Spleen (tissue), 11 donors: ENCODE measurements at regions not wholly inside any gene's neighbourhood (a gene's known extent, or its start where the extent isn't known, plus 50 kb on each side); places are given as distances from the start of the nearest gene placed in this dataset.

Source experiments
- DNase-seq: peaks from one replicate; pipeline ENCODE4 v3.0.0-alpha.2; 2020
- H3K27ac ChIP-seq, 8 donors: fragments of 200-600 bp; sonication (generic) in 7 of 8; 1 replicate in 4 of 8; 2 replicates in 4 of 8; pipeline versions ENCODE4 v1.5.0 to v1.8.0; 2016 to 2021; ENCODE audit warnings: inconsistent platforms in 4 of 8, mild to moderate bottlenecking in 4 of 8, moderate library complexity in 1 of 8
- H3K27me3 ChIP-seq, 7 donors: fragments of 200-600 bp; sonication (generic) in 6 of 7; replicated peaks in 1 of 7; 1 replicate in 4 of 7; 2 replicates in 3 of 7; pipeline versions ENCODE4 v1.5.0 to v1.8.0; 2016 to 2021; ENCODE audit warnings: inconsistent platforms in 3 of 7, mild to moderate bottlenecking in 1 of 7
- H3K36me3 ChIP-seq, 6 donors: fragments of 200-600 bp; sonication (generic) in 5 of 6; 1 replicate in 4 of 6; 2 replicates in 2 of 6; pipeline versions ENCODE4 v1.5.0 to v1.8.0; 2016 to 2021; ENCODE audit warnings: inconsistent platforms in 2 of 6
- H3K4me1 ChIP-seq, 6 donors: fragments of 200-600 bp; sonication (generic) in 5 of 6; 1 replicate in 3 of 6; 2 replicates in 3 of 6; pipeline versions ENCODE4 v1.5.0 to v1.8.0; 2016 to 2021; ENCODE audit warnings: inconsistent platforms in 3 of 6
- H3K4me3 ChIP-seq, 8 donors: fragments of 200-600 bp; sonication (generic) in 7 of 8; 1 replicate in 4 of 8; 2 replicates in 4 of 8; pipeline versions ENCODE4 v1.5.0 to v1.8.0; 2016 to 2021; ENCODE audit warnings: inconsistent platforms in 4 of 8, mild to moderate bottlenecking in 4 of 8, moderate library complexity in 2 of 8
- H3K9me3 ChIP-seq, 8 donors: fragments of 200-600 bp; sonication (generic) in 7 of 8; 1 replicate in 4 of 8; 2 replicates in 4 of 8; pipeline versions ENCODE4 v1.5.0 to v1.8.0; 2016 to 2021; ENCODE audit warnings: inconsistent platforms in 4 of 8
- CTCF ChIP-seq, 11 experiments: fragments of 200-600 bp in 7 of 11; fragments of 450-650 bp in 4 of 11; sonication (generic) in 4 of 11; IDR thresholded peaks in 8 of 11; conservative IDR thresholded peaks in 3 of 11; 1 replicate in 7 of 11; 2 replicates in 4 of 11; pipeline versions ENCODE4 v1.4.0 to v1.8.0; 2016 to 2021; ENCODE audit warnings: antibody characterized with exemption in 11 of 11, inconsistent platforms in 4 of 11, mild to moderate bottlenecking in 1 of 11
- POLR2A ChIP-seq, 3 donors: fragments of 450-650 bp; IDR thresholded peaks; one replicate each; pipeline ENCODE4 v1.5.1; 2017; ENCODE audit warnings: antibody characterized with exemption in 3 of 3, mild to moderate bottlenecking in 1 of 3
- POLR2AphosphoS5 ChIP-seq, 3 donors: sonication (generic); formaldehyde crosslinking; IDR thresholded peaks; one replicate each; pipeline ENCODE4 v1.5.1; 2017; ENCODE audit warnings: antibody characterized with exemption in 3 of 3
- WGBS, 5 donors: extraction: QIAGEN DNeasy Blood & Tissue Kit in 3 of 5; methylation state at CpG; one replicate each; pipeline versions ENCODE4 v1.1.5 to v1.1.7; 2013 to 2018; 5-methylcytosine and 5-hydroxymethylcytosine counted together
- intact Hi-C: fragments of 100-400 bp; cut with DNase I; formaldehyde crosslinking; loops from one replicate; pipeline ENCODE4 v1.15.0; 2023; ENCODE audit warnings: low total_unique reads
- donor health status: healthy with polysubstance abuse.
- donor health status: DM: no; HTN: no; CAD: no; lungs with moderate emphysema.
- donor health status: DM: no; HTN: no; CAD: no.
- donor health status: Bipolar disorder and iron deficiency.
- donor health status: healthy.
- donor health status: DM: no; HTN: no; CAD: no.
- donor health status: DM: yes; HTN: yes; CAD: no.

- no peak overlapping the region for H3K27ac ChIP-seq
- intact Hi-C loops: no loop called here
- H3K4me3 ChIP-seq: no peak overlapping the region
- DNase-seq: no peak
- H3K27me3 ChIP-seq: peaks cover 0 to 4% (median 0%) of the 10 kb centered on the region in 7 donors
- WGBS, 5 donors: 84 to 95% (median 92%) methylated on average over 1 of the region's 1 CpG
- no peaks in the 10 kb centered on the region for H3K4me1 ChIP-seq
- peaks cover 0 to 21% (median 17%) of the 10 kb centered on the region in 8 donors for H3K9me3 ChIP-seq
- H3K36me3 ChIP-seq: no peaks in the 10 kb centered on the region
- TF ChIP-seq CTCF (IDR thresholded peaks at IDR 0.05 in 8 of 11, conservative IDR thresholded peaks at IDR 0.05 in 3 of 11) (no peak), POLR2A (IDR thresholded peaks at IDR 0.05) (no peak), POLR2AphosphoS5 (IDR thresholded peaks at IDR 0.05) (no peak)
Measured at GRCh38 chr3:182323898-182324297, 469.4 kb upstream of the ATP11B start.

- H3K27ac ChIP-seq: no peak overlapping the region
- no peak overlapping the region for H3K4me3 ChIP-seq
- no peaks in the 10 kb centered on the region for H3K4me1 ChIP-seq
- peaks cover 0 to 4% (median 0%) of the 10 kb centered on the region in 7 donors for H3K27me3 ChIP-seq
- no peaks in the 10 kb centered on the region for H3K36me3 ChIP-seq
- DNase-seq: no peak
- 70 to 80% (median 72%) methylated on average over 10 of the region's 10 CpGs for WGBS, 5 donors
- peaks cover 0 to 7% (median 2%) of the 10 kb centered on the region in 8 donors for H3K9me3 ChIP-seq
- TF ChIP-seq CTCF (IDR thresholded peaks at IDR 0.05 in 8 of 11, conservative IDR thresholded peaks at IDR 0.05 in 3 of 11): no peak
- no peak for TF ChIP-seq POLR2A (IDR thresholded peaks at IDR 0.05)
- no peak for TF ChIP-seq POLR2AphosphoS5 (IDR thresholded peaks at IDR 0.05)
- intact Hi-C loops: no loop called here
Measured at GRCh38 chr3:182325213-182325950, 467.9 kb upstream of the ATP11B start.

GRCh38 chr3:182327196-182327681 lies 466.1 kb upstream of the ATP11B start:
- no peak overlapping the region for H3K4me3 ChIP-seq
- no peaks in the 10 kb centered on the region for H3K36me3 ChIP-seq
- WGBS, 5 donors: 46 to 64% (median 60%) methylated on average over 9 to 10 of the region's 10 CpGs
- intact Hi-C loops: no loop called here
- DNase-seq: no peak
- no peaks in the 10 kb centered on the region for H3K4me1 ChIP-seq
- H3K9me3 ChIP-seq: no peaks in the 10 kb centered on the region
- peaks cover 0 to 4% (median 0%) of the 10 kb centered on the region in 7 donors for H3K27me3 ChIP-seq
- no peak for TF ChIP-seq POLR2A (IDR thresholded peaks at IDR 0.05)
- TF ChIP-seq CTCF (IDR thresholded peaks at IDR 0.05 in 8 of 11, conservative IDR thresholded peaks at IDR 0.05 in 3 of 11): no peak
- no peak overlapping the region for H3K27ac ChIP-seq

- H3K27ac ChIP-seq: no peak overlapping the region
- H3K9me3 ChIP-seq: peaks cover 0 to 22% (median 7%) of the 10 kb centered on the region in 8 donors
- intact Hi-C loops: no loop called here
- H3K4me3 ChIP-seq: no peak overlapping the region
- H3K4me1 ChIP-seq: no peaks in the 10 kb centered on the region
- no peak for DNase-seq
- no peaks in the 10 kb centered on the region for H3K36me3 ChIP-seq
- TF ChIP-seq CTCF (IDR thresholded peaks at IDR 0.05 in 8 of 11, conservative IDR thresholded peaks at IDR 0.05 in 3 of 11) (no peak), POLR2A (IDR thresholded peaks at IDR 0.05) (no peak), POLR2AphosphoS5 (IDR thresholded peaks at IDR 0.05) (no peak)
- peaks cover 0 to 4% (median 0%) of the 10 kb centered on the region in 7 donors for H3K27me3 ChIP-seq
Measured at GRCh38 chr3:182330646-182331045, 462.7 kb upstream of the ATP11B start.
